HG02763 (cell line): ENCODE measurements at regions not wholly inside any gene's neighbourhood (a gene's known extent, or its start where the extent isn't known, plus 50 kb on each side); places are given as distances from the start of the nearest gene placed in this dataset.
"Not testable (repeated sequence)": the region's sequence is repeated elsewhere in the genome, so short reads cannot be mapped to it uniquely, and the experiment has no call there.

ENCODE experiments used
- ATAC-seq: cut with Tn5 transposase; IDR thresholded peaks from one replicate; pipeline ENCODE4 v1.9.1; 2021; ENCODE audit warnings: mild to moderate bottlenecking, moderate library complexity; ENCODE audit not compliant: unreplicated experiment

DNA sequence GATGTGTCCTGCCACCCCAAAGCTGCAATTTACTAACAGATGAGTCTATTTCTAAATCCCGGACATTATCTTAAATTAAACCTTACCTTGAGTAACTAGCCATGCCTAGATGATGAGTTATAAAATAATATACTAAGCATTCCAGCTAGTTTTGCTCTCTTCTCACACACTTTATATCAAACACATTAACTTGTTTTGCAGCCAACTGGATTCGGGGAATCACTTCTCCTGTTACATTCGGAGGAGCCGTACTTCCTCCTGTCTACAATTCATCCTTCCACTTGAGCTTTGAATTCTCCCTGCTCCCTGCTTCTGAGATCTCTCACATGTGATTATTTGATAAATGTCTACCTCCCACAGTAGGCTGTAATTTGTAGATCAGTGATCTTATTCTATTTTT is 420.1 kb downstream of the GJA1 start:
- no peak for ATAC-seq

DNA sequence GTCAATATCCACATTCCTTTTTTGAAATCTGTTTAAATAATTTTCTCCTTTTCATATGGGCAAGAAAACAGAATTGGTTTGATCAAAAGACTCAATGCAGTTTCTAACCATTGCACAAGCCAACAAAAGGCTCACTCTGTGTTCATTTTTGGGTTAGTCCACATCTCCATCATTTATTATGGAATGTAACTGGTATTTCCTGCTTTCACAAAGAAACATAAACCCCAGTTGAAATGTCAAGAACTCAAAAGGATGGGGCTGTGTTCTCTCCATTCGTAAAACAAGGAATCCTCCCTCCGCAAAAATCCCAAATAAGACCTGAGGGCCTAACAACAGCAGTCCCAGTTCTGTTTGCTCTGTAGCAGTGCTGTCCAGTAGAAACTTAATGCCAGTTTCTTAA is 420.9 kb downstream of the GJA1 start:
- ATAC-seq, result no peak

DNA sequence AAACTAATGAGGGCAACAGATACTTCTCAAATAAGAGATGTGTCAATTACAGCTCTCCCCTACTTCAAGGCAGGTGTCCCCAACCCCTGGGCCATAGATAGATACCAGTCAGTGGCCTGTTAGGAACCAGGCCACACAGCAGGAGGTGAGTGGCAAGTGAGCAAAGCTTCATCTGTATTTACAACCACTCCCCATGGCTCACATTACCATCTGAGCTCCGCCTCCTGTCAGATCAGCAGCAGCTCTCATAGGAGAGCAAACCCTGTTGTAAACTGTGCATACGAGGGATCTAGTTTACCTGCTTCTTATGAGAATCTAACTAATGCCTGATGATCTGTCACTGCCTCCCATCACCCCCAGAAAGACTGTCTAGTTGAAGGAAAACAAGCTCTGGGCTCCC is 422.1 kb downstream of the GJA1 start:
- ATAC-seq, result no peak

DNA sequence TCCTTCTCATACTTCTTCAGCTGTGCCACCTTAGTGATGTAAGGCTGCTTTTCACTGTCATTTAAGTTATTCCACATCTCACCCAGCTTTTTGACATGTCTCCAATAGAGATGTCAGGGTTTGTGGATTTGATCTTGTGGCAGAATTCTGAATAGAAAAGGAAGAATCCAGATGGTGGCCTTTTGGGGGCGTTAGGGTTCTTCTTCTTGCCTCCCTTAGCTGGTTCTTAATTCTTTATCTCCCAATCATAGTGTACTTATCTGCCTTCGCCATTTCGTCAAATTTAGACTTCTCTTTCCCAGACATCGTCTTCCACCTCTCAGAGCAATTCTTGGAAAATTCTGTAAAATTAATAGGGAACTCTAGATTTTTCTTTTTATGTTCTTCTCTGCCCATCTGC is 422.9 kb downstream of the GJA1 start:
- no peak for ATAC-seq

DNA sequence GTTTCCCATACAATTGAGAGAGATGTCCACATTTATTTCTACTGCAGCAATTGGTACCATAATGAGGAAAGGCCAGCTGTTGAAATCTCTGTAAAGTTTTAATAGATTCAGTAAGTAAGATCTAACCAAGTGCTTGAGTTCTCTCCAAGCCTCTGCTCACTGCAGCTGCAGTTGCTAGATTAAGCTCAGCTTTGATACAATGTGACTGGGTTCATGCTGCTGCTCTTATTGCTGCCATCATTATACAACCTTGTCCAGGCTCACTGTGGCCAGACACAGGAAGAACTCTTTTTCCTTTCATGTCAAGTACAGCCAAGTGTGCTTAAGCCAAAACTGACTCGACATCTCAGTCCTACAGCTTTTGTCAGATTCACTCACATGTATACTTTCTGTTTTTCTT is 423.5 kb downstream of the GJA1 start:
- ATAC-seq, result no peak

DNA sequence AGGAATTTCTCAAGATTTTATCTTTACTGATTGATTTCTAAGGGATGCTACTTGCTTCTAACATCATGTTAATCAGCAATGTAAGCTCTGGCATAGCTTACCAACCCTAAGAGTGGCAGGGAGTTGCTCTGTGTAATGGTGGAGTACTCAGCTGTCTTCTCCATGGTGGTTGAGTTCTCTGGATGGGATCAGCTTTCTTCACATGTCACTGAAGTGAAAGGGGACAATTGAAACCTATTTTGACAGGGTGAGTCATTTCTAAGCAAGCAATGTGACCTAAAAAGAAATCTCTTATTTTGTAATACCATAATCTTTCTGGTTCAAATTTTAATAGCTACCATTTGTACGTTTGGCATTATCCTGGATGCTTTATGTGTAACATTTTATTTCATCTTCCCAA is 430.4 kb downstream of the GJA1 start:
- ATAC-seq, result no peak

DNA sequence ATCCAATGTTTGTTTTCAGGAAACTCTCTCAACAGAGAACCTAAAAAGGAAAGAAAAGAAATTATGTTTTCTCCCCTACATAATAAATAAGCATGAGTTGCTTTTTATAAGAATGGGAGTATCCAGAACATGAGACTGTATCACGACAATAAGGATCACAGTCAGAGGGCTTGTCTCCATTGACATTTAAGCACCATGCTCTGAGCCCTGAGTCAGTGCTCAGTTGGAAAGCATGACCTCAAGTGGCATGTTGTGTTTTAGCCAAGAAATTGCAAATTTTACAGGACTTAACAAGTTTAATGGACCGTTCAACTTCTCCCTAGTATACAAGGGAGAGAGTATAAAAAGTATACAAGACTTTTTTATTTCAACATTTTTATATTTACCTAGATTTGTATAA is 431.6 kb downstream of the GJA1 start:
- ATAC-seq, result no peak

DNA sequence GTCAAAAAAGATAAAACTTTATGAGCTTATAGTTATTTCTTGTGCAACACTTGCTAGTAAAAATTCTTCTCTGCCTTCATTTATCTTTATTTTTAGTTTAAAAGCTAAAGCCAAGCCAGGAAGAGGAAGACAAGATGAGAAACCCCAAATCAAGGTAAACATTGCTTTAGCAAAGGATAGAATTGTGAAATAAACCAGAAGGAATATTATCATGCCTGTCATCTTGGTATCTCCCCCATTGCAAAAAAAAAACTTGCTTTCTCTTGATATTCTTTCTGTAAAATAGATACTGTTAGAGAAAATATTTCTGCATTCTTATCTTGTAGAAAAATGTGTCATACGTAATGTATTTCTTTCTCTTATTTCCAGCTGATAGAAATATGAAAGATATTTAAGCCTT is 432.8 kb downstream of the GJA1 start:
- no peak for ATAC-seq

DNA sequence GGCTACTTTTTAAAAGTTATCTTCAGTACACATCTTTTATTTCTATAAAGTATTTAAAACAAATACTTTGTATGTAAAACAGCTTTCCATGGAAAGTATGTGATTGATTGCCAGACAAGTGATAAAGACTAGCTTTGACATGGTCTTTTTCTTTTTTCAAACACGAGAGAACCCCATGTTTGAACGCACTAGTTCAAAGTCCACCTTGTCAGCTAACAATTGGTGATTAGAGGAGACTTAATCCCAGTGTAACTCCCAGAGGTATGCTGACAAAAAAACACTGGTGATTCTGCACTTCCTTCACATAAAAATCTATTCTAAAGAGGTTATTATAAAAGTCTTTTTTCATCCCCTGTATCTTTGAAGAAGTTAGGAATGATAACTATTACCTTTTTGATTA is 438.1 kb downstream of the GJA1 start:
- no peak for ATAC-seq

DNA sequence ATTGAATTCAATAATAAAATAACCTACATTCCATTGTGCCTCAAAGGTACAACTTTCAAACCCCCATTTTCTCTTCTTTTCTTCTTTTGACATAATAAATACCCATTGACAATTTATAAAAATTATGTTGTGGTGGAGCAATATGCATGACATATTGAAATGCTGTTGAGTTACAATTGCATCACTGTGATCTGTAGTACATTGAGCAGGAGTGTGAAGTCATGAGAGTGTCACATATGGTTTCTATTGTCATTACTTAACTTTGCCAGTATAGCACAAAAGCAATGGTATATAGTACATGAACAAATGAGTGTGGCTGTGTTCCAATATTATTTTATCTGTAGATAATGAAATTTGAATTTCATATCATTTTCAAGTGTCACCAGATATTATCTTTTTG is 441.3 kb downstream of the GJA1 start:
- ATAC-seq, result no peak

DNA sequence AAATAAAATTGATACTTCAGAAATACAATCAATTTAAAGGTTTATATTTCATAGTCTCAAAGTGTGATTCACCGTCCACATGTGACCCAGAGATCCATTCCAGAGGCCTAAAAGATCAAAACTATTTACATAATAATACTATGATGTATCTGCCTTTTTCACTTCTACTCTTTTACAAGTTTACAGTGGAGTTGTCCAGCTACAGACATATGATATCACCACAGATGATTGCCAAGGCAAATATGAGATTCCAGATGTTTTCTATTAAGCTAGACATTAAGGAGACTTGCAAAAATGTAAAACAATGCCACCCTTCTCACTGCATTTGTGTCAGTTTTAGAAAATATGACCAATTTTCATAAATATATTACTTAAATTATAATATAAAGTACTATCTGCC is 443.7 kb downstream of the GJA1 start:
- ATAC-seq, result no peak

DNA sequence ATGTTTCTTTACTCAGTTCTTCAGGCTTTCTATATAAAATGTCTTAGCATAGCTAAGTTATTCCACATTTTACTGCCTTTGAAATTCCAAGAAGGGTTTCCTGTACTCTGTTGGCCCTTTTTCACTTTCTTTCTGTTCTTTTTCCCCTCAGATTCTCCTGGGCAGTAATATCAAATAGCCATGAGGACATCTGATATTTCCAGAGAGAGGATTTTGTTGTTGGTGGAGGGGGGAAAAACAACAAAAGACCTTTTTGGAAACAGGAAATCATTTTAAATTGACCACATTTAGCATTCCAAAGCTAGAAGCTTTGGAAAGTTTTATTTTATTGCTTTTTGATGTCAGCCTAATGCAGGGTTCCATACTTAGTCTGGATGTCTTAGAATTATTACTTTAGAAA is 445.4 kb downstream of the GJA1 start:
- no peak for ATAC-seq

DNA sequence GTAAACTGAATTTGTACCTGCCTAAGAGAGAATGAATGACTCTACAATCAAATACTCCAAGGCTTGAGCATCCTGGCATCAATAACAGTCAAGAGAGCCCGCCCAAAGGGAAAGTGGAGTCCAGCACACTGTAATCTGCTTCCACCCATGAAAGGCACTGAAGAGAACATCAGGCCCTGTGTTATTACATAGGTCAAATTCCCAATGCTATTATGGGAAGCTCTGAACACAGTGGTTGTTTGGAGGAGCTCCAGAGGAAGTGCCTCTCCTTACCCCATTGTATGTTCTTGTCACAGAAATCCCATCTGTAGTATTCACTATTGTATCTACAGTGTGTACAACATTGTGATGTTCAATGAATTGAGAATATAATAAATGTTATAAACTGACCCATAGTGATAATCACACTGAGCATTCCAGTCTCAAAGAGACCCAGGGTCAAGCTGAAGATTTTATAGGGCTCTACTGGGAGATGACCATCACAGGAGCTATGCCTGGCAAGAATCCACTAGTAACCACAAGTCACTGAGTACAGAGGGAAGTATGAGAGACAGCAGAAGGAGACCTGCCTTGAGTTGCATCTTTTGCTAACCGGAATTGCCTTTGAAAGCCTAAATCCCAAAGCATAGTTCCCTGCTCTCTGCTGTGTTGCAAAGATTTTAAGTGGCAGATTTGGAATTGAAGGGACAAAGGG is 446.7 kb downstream of the GJA1 start:
- ATAC-seq, result no peak

DNA sequence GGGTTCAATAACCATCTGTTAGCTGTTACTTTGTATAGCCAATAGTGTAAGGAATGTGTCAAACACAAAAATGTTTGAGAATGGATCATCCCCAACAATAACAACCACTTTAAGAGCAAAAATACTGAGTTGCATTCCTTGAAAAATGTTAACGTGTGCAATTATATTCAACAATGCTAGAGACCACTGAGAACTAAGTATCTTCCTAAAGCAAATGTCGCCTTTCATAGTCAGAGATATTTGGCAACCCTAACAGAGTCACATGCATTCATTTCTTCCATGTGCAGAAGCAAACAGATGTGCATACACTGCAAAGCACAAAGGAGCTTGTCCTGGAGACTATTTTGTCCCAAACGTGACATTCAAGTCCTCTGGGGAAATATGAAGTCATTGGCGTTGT is 448.6 kb downstream of the GJA1 start:
- ATAC-seq, result no peak

DNA sequence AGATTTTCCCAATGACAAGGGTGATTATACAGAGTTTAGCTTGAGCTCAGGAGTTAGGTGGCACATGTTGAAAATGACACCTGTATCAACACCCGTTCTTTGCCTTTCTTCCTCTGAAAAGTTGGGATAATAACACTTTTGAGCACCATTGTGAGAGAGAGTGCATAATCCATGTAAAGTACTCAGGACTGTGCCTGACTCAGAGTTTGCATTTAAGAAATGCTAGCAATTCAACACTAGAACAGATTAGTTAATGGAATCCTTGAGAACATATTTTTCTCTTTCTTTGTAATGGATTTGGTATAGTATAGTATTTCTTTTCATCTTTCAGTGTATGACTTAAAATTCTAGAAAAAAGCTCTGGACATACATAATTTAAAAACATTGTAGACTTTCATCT is 449.2 kb downstream of the GJA1 start:
- ATAC-seq, result no peak

DNA sequence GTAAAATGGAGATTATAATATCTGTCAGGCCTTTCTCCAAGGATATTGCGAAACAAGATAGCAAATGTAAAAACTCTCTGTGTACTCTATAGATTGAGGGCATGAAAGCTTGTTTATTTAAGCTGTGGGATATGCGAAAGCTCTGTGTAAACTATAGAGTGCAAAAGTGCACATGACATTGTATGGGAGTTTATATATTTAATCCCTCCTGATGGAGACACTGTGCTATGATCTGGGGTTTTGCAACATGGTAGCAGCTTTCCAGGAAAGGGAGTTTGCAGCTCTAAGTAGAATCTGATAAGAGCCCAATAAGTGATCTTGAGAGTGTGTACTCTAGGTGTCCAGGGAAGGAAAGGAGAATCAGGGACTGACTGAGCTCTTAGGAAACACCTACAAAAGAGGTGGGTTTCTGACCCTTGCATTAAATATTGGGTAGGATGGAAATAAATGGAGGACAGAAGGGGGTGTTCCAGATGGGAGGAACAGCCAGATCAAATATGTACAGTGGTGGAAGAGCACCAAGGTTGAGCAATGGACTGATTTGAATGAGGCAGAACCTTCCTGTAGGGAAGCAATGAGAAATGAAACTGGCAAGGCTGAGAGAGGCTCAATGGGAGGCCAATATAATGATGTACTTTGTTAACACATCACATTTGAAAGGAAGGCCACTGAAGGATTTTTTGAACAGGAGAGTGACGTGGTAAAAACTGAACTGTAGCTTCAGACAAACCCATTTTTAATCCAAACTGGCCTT is 450.1 kb downstream of the GJA1 start:
- no peak for ATAC-seq

DNA sequence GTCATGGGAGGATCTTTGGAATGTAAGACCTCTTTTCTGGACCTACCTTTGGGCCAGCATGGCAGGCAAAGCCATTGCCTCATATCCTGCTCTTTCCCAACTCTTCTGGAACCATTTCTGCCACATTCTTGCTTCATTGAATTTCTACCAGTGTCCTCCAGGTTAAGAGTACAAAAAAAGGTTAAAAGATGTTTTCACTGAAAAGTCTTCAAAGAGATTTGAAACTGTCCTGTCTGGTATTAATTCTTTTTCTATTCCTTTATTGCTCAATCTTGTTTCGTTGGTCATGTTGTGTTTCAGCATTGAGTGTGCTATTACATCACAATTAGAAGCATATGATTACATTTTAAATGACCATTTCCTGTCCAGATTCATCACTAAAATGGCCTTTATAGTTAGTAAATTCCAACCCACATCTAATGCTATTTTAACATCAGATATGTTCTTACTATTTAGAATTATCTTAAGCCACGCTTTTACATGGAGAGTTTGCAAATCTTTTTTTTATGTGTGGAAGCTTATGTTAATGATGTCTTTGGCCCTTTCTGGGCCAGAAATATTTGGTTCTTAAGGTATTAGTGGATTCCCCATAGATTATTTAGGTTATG is 450.9 kb downstream of the GJA1 start:
- no peak for ATAC-seq

DNA sequence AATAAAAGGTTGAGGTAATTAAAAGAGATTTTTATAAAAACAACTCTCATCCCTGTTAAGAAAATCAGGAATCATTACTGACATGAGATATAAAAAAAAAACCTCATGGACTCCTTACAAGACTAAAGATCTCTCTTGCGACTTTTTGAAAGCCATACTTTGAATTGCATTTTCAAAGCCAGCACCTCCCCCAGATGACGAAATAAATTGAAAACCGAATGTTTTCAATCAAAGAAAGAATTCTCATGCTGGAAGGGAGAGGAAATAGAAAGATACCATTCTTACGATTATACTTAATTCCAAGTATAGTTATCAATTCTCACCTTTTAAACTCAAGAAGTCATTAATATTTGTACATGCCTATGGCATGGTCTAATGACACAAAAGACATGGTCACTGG is 452.3 kb downstream of the GJA1 start:
- ATAC-seq, result no peak

DNA sequence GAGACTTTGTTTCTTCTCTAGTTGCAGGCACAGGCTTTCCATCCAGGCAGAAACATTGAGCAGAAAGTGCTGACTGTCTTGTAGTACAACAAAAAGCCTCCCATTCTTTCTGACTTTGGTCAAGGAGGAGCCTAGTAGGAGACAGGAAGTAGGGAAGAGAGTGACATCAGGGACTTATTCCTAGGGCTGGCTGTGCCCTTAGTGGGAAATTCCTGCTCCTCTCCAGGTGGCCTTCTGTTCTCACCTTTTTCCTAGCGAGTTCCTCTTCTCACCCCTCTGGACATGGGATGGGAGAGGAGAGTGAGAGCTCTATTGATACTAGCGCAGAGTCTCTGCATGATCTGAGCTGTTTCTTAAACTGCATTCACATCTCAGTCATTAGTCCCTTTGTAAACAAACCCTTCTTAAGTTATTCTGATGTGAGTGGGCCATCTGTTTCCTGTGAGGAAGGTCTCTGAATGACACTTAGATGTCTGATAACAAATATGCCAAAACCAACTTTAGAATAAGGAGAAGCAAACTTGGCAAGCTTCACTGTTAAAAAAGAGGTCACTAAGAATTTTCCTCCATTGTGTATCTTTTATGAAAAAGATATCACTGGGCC is 455.0 kb downstream of the GJA1 start:
- no peak for ATAC-seq

DNA sequence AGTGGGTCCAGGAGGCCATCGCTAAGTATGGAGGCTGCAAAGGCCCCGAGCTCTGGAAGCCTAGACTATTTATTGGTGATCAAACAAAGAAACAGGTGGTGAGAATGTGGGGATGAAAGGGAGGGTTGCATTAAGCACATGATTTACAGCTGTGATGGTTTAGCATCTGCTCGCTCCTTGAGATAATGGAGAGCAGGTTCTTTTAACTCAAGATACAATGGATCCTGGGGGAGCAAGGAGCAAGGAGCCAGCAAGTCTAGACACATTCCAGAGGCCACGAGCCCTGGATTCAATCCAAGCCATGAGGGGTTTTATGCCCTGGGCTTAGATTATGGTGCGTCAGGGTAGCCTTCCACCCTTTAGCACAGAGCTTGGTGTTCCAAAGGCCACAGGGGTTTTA is 460.3 kb downstream of the GJA1 start:
- ATAC-seq, result not testable (repeated sequence)

DNA sequence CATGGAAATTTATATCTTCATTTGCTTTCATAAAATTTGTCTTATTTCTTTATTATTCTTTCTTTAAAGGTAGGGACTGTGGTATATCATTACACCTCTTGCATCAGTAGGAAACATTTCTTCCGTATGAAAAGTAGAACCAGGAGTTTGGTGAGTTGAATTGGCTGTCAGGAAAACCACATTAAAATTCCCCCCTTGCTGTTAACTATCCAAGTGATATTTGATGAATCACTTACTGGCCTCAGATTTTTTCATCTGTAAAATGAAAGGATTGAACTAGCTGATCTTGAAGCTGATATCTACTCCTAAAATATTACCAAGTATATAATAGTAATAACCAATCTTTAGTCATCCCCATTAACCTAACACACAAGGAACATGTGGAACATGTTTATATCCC is 460.9 kb downstream of the GJA1 start:
- no peak for ATAC-seq

DNA sequence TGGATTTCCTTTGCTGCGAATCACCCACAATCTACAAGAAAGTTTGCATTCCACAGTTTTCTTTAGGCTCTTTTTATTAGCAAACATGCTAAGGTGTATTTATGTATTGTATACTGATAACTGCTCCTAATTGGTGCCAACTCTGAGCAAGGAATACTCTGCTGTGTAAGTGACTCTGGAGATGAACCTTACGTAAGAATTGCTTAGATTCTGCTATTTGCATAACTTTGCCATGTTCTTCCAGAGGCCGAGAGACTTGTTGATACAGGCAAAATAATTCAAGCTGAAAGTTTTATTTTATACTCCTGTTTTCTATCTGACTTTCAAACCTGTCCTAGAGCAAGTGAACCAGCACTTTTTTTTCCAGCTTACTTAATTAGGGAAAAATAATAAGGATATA is 461.3 kb downstream of the GJA1 start:
- no peak for ATAC-seq
